ENCODE measurements at regions not wholly inside any gene's neighbourhood (a gene's known extent, or its start where the extent isn't known, plus 50 kb on each side); places are given as distances from the start of the nearest gene placed in this dataset.

DNA sequence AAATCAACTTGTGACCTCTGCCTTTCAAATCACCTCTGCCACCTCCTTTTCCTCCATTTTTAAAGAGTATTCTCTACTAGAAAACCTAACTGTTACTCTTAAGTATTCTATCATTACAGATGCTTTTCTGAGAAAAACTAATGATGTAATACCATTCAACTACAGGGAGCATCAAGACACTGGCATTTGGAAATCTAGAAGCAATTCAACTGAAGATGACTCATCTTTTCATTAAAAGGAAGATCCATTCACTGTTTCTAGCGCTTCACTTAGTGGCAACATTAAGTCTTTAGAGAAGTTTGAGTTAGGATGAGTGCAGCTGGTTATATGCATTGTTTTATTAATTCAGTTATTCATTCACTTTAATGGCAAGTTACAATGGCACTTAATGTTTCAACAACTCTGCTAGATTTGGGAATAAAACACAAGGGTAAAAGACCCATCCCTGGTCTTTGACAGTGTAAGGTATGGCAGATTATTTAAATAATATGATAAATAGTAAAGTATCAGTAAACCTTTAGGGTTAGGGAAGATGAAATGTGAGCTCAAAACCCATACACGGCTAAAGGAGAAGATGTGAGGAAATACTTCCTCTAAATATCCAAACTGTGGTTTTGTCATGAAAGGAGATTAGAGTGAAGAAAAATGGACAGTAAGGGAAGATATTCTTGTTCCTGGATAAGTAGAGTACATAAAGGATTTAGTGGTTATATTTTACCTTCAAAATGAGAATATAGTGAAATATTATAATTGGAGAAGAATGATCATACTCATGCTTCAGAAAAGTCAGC lies 61.7 kb downstream of the KCNJ2 start:
- no peak for DNase-seq

DNA sequence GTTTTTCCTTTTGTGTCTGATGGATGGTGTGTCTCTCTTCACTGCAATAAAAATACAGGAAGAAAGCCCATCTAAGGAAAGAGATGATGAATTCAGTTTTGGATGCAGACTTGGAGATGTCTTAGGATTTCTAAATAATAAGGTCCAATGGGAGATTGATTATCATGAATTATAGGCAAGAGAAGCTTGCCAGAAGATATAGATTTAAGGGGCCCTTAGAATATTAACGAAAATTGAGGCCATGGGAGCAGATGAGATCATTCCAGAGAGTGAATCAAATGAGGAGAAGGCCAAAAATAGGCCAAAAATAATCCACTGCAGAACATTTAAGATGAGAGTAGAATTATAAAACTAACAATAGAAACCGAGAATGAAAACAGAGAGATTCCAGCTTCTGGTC lies 63.1 kb downstream of the KCNJ2 start:
- no peak for DNase-seq

DNA sequence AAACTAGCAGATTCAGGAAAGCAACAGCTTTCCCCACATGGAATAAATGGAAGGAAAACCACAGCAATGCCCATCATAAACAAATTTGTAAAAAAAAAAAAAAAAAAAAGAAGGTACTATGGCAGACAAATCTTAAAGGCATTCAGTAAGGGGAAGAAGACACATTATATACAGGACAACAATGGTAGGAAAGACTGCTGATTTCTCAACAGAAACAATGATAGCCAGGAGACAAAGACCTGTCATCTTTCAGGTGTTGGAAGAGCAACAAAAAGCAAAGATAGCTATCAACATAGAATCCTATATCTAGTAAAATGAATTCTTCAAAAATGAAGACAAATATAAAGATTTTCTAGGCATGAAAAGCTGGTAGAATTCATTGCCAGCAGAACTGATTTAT lies 65.9 kb downstream of the KCNJ2 start:
- DNase-seq = no peak

DNA sequence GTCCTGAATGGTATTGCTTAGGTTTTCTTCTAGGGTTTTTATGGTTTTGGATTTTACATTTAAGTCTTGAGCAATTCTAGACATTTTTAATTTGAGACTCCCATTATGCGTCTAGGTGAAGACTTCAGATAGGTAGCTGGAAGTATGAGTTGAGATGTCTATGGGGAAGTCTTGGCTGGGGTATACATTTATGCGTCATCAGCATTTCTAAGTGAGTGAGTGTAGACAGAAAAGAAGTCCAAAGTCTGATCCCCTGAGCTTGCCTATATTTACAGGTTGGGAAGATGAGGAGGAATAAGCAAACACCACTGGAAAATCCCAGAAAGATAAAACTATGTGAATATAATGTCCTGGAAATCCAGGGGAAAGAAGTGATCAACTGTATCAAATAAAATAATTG lies 68.9 kb downstream of the KCNJ2 start:
- DNase-seq = no peak

- no peak for DNase-seq
These were observed 69.3 kb downstream of the KCNJ2 start for GRCh38 chr17:70238646-70239045.

GRCh38 chr17:70239391-70239826 lies 70.1 kb downstream of the KCNJ2 start:
- no peak for DNase-seq

DNA sequence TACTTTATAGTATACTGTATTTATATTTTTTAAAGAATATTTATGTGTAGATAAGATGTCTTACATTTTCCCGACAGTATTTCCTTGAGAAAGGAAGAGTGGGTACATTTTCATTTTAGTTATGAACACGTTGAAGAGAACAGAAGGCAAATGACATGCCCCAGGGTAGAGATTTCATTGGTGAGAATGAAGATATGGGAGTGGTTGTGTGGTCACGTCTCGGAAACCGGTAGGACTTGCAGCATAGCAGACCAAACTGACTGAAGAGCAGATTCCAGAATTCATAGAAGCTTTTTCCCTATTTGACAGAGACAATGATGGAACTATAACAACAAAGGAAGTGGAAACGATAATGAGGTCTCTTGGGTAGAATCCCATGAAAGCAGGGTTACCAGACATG lies 71.7 kb downstream of the KCNJ2 start:
- no peak for DNase-seq

DNA sequence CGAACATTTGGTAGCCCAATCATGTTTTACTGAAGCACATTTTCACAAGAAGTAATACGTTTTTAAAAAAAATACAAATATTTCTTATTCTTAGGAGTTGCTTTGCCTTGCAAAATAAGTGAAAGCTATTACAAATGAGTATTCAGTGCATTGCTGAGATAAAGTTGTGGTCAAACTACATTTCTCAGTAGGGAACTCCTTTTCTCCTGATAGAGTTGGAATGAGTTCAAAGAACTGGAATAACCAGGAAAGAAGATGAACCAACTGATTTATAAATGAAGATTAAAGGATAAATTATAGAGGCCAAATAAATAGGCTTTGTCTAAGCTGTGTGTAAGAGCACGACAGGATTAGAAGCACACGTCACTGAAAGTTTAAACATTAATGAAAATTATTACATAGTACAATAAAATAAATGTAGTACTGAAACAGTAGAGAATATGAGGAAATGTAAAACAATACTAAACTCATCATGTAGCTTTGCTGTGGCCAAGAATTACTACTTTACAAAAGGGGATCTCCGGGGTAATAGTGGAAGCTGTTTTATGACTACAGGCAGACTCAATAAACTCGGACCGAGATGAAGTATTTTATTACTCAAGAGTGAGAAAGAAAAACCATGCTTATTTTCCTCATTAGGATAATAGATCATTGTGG lies 73.6 kb downstream of the KCNJ2 start:
- no peak for DNase-seq

- no peak for DNase-seq
These were observed 82.4 kb downstream of the KCNJ2 start for GRCh38 chr17:70251706-70252105.

DNA sequence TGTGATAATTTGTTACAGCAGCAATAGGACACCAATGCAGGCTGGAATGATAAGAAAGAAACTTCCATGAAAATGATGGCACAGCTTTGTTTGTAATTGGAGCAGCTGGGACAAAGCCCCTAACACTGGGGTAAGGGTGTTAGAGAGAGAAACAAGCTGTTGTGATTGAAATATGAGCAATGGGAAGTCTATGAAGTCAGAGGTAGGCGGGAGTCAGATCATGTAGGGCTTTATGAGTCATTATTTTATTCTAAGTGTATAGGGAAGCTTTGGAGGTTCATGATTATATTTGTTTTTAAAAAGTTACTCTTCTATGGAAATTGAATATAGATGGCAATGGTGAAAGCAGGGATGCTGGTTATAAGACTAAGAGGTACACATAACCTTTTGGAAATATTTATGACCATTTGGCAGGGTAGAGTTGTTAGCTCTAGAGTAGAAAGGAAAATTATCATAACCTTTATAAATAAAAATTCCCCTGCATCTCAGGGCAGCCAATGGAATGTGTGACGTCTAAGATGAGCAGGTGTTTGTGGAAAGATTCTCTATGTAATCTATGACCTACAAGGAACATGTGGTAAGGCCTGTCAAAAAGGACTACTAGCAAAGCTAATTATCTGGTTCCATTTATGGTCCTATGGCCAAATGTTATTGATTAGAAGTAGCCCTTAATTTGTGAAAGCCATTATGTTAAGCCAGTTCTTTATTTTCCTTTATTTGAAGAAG lies 85.6 kb downstream of the KCNJ2 start:
- DNase-seq = no peak

GRCh38 chr17:70256751-70257150 lies 87.4 kb downstream of the KCNJ2 start:
- DNase-seq = no peak

DNA sequence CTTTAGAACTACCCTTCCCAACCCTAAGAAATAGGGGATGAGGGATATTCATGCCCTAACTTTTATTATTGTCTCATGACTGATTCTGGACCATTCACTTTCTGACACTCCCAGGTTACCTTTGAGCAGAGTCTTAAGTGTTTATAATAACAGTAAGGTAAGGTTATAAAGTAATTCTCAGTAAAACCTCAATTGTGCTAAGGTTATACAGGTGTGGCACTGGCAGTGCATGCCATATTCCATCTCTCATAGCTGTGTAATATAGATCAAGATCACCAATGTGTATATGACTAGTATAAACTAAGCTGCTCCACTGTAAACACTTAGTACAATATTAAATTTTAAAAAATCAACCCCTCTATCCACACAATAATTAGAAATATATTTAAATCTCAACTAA lies 89.1 kb downstream of the KCNJ2 start:
- no peak for DNase-seq

- no peak for DNase-seq
These were observed 90.1 kb downstream of the KCNJ2 start for GRCh38 chr17:70259400-70259799.

DNA sequence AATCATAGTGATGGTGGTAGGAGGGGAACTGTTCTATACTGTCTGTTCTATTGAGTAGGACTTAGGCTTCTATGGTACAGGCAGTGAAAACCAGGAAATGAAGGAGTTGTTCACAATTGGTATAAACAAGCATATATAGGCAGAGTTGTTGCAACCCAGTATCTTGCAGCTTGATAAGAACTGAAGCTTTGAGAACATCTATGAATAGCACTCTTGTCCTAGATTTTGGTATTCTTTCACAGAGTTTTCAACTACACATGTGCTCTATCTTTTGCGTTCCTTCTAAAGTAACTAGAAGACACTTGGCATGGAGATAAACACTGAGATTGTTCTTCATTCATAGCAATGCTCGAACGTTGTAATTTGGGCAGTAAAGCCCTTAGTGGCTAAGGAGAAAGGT lies 91.8 kb downstream of the KCNJ2 start:
- DNase-seq = no peak

DNA sequence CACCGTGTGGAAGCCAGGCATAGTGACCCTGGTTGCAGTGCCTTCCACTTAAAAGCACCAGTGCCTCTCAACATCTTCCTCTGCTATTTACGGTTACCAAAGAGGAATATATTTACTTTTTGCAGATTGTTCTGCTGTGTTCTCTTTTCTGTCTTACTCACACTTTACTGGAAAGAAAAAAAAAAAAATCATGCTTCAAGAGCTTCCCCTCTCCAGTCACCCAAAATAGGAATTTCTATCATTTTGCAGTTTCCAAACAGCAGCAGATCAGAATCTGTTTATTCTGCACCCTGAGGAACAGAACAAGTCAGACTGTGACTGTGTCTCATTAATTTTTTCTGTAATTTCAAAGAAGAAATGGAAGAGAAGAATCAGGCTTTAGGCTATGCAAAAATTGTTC lies 96.1 kb downstream of the KCNJ2 start:
- no peak for DNase-seq

- DNase-seq = no peak
These were observed 97.1 kb downstream of the KCNJ2 start for GRCh38 chr17:70266394-70266793.

GRCh38 chr17:70268383-70268782 lies 99.1 kb downstream of the KCNJ2 start:
- DNase-seq = no peak

DNA sequence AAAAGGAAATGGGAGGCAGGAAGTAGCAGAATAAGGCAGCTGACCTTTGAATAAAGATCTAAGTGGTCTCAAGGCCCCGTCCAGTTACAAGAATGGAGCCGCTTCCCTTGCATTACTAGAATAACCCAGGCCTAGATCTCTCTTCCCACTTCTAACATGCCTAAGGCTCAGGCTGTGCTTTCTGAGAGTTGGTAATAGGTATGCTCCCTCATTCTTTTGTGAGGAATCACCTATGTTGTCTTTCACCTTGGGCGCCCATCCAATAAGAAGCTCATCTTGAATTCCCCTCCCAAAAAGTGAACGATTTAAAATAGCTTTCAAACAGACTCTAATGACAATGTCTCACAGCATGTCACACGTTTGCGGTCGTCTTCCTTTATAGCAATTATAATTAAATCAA lies 101.2 kb downstream of the KCNJ2 start:
- no peak for DNase-seq

GRCh38 chr17:70271200-70271599 lies 101.9 kb downstream of the KCNJ2 start:
- DNase-seq = no peak

DNA sequence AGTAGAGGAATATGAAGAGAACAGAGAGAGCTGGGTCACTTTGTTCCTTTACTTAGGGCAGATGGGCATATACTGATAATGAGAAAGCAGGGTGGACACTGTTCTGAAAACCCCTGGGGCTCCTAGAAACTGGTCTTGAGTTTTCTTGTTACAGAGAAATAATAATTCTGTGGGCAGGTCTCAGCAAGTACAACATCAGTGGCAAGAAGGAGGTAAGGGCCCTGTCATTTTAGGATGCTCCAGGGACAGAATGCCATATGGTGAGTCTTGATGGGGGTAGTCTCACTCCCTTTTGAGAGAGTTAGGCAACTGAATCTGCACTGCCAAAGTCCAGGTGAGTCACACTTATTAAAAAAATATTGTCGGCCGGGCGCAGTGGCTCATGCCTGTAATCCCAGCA lies 102.3 kb downstream of the KCNJ2 start:
- DNase-seq = no peak

DNA sequence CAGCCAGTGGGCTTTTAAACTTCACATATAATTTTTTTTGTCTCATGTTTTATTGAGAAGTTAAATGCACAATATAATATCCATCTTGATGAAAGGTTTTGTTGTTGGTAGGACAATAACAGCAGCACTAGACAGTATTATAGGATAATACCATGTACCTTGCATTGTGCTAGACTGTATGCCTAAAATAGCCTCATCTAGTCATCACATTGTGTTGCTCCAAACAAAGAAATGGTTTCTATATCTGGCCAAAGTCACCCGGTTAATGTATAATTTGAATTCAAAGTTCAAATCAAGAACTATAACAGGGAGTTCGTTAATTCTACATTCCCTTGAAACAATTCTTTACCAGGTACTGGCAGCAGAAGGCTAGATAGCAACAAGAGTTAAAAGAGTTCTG lies 104.9 kb downstream of the KCNJ2 start:
- no peak for DNase-seq

- DNase-seq = no peak
These were observed 107.6 kb downstream of the KCNJ2 start for GRCh38 chr17:70276906-70277305.

- no peak for DNase-seq
These were observed 109.6 kb downstream of the KCNJ2 start for GRCh38 chr17:70278844-70279462.

DNA sequence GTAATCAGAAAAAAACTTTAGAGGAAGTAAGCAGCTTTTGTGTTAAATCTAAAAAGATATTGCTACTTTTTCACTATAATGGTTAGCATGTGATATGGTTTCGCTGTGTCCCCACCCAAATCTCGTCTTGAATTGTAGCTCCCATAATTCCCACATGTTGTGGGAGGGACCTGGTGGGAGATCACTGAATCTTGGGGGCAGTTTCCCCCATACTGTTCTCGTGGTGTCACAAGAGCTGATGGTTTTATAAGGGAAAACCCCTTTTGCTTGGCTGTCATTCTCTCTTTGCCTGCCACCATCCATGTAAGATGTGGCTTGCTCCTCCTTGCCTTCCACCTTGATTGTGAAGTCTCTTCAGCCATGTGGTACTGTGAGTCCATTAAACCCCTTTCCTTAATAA lies 117.1 kb downstream of the KCNJ2 start:
- DNase-seq = no peak
